ENCODE measurements at regions not wholly inside any gene's neighbourhood (a gene's known extent, or its start where the extent isn't known, plus 50 kb on each side); places are given as distances from the start of the nearest gene placed in this dataset.

GRCh38 chr14:87186737-87187136, 806.2 kb downstream of the GALC start:
- WGBS (ENCODE audit: insufficient coverage, insufficient replicate concordance, low lambda C conversion rate, missing lambda C conversion rate), result 59% methylated on average over 5 of the region's 5 CpGs
- CTCF ChIA-PET, result no interaction called here
- no peaks in the 10 kb centered on the region for H3K79me2 ChIP-seq (ENCODE audit: control insufficient read depth, insufficient read depth, low read length)
- TF ChIP-seq RUNX3 (IDR thresholded peaks at IDR 0.05; ENCODE audit: low read length) (no peak), ZNF592 (IDR thresholded peaks at IDR 0.05) (no peak), EZH2 (IDR thresholded peaks at IDR 0.05; ENCODE audit: borderline replicate concordance, control insufficient read depth, low read depth, low read length) (no peak), TAF1 (IDR thresholded peaks at IDR 0.05; ENCODE audit: borderline replicate concordance, low read depth, low read length) (no peak), NRF1 (conservative IDR thresholded peaks at IDR 0.05; ENCODE audit: low read depth, low read length) (no peak), RAD21 (IDR thresholded peaks at IDR 0.05; ENCODE audit: insufficient read depth, low read depth, low read length) (no peak), NBN (IDR thresholded peaks at IDR 0.05) (no peak), MLLT1 (IDR thresholded peaks at IDR 0.05) (no peak), SIX5 (IDR thresholded peaks at IDR 0.05; ENCODE audit: low read depth, low read length, severe bottlenecking) (no peak), SP1 (IDR thresholded peaks at IDR 0.05; ENCODE audit: low read depth, low read length) (no peak), FOS (IDR thresholded peaks at IDR 0.05; ENCODE audit: borderline replicate concordance, extremely low read depth, insufficient read length) (no peak), MEF2B (IDR thresholded peaks at IDR 0.05; ENCODE audit: partially characterized antibody, poor library complexity, severe bottlenecking) (no peak), STAT1 (conservative IDR thresholded peaks at IDR 0.05) (no peak), WRNIP1 (IDR thresholded peaks at IDR 0.05; ENCODE audit: borderline replicate concordance, low read depth, low read length) (no peak)
- RAD21 ChIA-PET (ENCODE audit: unreplicated experiment), result no interaction called here
- H2AFZ ChIP-seq (ENCODE audit: control insufficient read depth, low read depth, low read length), result no peak overlapping the region
- DNase-seq (ENCODE audit: low read depth, low spot score), result no peak
- no peaks in the 10 kb centered on the region for H4K20me1 ChIP-seq (ENCODE audit: control insufficient read depth, insufficient read depth)
- ATAC-seq, result no peak
- no peak overlapping the region for H3K9ac ChIP-seq (ENCODE audit: control insufficient read depth, insufficient read depth, low read length)
- no peaks in the 10 kb centered on the region for H3K27me3 ChIP-seq (replicated peaks in 1 of 2; ENCODE audit: control insufficient read depth in 2 of 2, insufficient read depth in 2 of 2, low read length in 1 of 2)
- BruUV-seq (replicated peaks), result no TSS peak
- POLR2A ChIA-PET, result no interaction called here
- intact Hi-C loops (cut with micrococcal nuclease; ENCODE audit: unreplicated experiment) (no loop called here), in situ Hi-C loops (cut with MboI) (no loop called here)
- H3K36me3 ChIP-seq (ENCODE audit: control insufficient read depth in 2 of 2, insufficient read depth in 2 of 2, low read length in 1 of 2), result no peaks in the 10 kb centered on the region
- H3K9me3 ChIP-seq (replicated peaks; ENCODE audit: control insufficient read depth, insufficient read depth, low read length), result no peaks in the 10 kb centered on the region
- no peak overlapping the region for H3K4me3 ChIP-seq
- no peak overlapping the region for H3K27ac ChIP-seq (ENCODE audit: control insufficient read depth, insufficient read depth)
- SMC1A ChIA-PET (ENCODE audit: uncharacterized antibody, unreplicated experiment), result no interaction called here
- FAIRE-seq, result no peak
- no peak overlapping the region for H3K4me2 ChIP-seq (ENCODE audit: control insufficient read depth, insufficient read depth)
- H3K4me1 ChIP-seq (ENCODE audit: control insufficient read depth, insufficient read depth, low read length), result no peaks in the 10 kb centered on the region
